Stimulated activated CD4-positive, alpha-beta T cell treated with anti-CD3 and anti-CD28 coated beads, Interleukin-12 subunit alpha, Interleukin-12 subunit beta, amount 100 ng/mL, for 4 hours (primary cell): ENCODE measurements at regions not wholly inside any gene's neighbourhood (a gene's known extent, or its start where the extent isn't known, plus 50 kb on each side); places are given as distances from the start of the nearest gene placed in this dataset.

Experiments used
- DNase-seq: peaks from one replicate; pipeline ENCODE4 v3.0.0-alpha.2; 2020

DNA sequence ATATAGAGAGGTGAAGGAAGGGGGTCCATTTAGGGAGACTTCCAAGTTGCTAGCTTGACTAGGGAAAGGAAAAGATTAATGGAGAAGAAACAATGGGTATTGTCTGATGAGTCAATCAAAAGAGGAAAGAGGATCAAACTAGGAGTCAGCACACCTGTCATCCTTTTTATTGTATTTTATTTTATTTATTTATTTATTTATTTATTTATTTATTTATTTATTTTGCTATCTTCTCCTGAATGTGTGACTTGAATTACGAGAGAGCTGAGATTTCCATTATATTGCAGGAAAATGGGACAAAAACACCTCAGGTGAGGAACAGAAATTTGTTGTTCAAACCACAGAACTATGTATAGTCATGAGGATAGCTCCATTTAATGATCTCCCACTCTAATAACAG, 58.9 kb downstream of the NUDT11 start:
- DNase-seq, result no peak

DNA sequence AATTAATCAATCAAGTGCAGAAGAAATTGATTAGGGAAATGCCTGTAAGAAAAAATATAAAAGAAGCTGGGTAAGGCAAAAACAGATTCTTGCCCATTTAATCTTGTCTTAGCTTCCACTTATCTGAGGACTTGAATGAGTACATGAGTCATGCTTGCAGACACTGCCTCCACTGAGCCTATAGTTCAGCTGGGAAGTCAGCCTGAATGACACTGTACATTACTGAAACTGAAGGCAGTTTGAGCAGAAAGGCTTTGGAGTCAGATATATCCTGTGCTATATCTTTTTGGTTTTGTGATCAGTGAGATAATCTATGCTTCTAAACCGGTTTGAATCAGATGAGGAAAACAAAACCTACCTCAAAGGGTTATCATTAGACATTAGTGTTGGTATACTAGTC, 61.3 kb downstream of the NUDT11 start:
- DNase-seq, result no peak

DNA sequence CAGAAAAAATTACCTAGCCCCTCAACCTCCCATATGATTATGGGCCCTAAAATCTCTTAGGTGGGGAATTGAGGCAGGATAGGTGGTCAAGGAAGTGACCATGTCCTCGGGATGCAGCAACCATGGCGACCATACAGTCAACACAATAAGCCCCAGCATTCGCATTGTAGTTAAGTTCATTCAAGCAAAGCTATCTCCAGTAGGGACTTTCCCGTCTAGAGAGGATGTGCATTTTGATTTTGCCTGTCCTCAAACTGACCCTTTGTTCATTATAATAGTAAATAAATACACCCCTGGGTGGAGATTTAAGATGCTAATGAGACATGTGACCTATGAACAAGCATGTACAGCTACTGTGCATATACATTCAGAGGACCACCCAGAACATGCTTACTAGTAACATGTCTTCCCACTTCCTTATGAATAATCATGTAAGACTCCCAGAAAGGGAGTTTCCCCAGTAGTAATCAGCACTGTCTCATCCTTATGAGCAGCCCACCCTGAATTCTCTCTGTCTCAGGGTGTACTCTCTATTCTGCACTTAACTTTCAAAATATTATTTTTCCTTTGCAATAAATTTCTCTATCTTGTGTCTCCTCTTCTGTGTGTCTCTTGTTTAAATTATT, 74.3 kb downstream of the NUDT11 start:
- DNase-seq, result no peak

DNA sequence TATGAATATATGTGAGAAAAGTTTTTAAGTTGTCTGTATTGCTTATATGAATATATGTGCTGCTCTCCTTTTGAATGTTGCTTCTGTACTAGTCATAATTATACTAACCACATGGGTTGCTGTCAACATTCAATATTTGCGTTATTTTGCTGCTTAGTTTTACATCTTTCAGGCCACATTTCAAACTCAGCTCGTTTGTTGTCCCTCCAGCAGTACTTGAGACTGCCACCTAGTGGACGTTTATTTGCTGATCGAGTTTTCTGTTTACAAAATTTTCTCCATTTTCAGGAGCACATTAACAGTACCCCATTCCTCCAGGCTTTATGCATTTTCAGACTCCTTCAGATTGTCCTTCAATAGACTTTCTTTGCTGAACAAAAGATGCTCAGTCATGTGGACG, 75.8 kb downstream of the NUDT11 start:
- no peak for DNase-seq

DNA sequence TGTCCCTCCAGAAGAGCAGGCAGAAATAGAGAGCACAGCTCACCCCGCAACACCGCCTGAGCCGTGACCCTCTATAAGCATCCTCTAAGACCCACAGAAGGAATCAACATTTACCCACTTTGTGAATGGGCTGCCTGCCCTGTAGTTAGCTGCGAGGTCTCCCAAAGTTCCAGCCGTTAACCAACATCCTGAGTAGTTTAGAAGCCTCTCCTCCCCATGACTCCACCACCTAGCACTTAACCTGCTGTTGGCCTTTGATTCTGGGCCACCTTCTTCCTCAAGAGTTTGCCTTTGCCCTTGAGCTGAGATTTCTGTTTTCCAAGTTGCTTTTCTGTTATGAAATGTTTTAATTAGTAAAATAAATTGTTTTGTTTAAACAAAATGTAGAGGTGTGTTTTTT, 75.8 kb downstream of the NUDT10 start:
- DNase-seq, result no peak

DNA sequence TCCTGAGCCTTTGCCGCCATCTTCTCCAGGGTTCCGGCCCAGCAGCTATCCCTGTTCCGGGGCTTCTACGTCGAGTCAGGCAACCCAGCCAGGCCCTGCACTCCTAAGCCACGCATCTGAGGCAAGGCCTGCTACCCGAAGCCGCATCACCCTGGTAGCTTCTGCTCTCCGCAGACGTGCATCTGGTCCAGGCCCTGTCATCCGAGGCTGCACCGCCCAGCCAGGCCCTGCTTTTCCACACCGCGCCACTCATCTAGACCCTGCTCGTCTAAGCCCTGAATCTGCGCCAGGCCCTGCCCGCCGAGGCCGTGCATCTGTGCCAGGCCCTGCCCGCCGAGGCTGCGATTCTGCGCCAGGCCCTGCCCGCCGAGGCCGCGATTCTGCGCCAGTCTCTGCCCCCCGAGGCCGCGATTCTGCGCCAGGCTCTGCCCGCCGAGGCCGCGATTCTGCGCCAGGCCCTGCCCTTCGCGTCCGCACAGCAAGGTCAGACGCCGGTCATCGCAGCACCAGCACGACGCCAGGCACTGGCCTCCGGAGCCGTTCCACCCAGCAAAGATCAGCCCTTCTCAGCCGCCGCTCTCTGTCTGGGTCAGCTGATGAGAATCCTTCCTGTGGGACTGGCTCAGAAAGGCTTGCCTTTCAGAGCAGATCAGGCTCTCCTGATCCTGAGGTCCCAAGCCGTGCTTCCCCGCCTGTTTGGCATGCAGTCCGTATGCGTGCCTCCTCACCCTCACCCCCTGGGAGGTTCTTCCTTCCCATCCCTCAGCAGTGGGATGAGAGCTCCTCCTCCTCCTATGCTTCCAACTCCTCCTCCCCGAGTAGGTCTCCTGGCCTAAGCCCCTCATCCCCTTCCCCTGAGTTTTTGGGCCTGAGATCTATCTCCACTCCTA, 75.1 kb downstream of the NUDT10 start:
- no peak for DNase-seq

DNA sequence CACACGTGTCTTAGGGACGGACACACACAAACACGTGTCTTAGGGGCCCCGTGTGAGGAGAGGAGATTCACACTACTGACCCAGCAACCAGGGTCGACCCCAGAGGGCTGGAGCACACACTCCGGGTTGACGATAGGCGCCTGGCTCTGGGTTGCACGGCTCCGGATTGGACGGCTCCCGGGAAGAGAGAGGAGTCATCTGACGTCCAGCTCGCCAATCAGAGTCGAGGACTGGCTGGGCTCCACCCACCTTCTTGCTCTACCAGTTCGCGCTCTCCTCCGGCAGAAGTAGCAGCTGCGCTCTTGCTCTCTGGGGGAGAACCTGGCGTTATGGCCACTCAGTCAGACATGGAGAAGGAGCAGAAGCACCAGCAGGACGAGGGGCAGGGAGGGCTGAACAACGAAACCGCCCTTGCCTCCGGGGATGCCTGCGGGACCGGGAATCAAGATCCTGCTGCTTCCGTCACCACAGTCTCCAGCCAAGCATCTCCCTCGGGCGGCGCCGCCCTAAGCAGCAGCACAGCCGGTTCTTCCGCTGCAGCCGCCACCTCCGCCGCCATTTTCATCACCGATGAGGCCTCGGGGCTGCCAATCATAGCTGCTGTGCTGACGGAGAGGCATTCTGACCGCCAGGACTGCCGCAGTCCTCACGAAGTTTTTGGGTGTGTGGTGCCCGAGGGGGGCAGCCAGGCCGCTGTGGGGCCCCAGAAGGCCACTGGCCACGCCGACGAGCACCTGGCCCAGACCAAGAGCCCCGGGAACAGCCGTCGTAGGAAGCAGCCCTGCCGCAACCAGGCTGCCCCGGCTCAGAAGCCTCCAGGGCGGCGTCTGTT, 74.3 kb downstream of the NUDT10 start:
- DNase-seq, result no peak

DNA sequence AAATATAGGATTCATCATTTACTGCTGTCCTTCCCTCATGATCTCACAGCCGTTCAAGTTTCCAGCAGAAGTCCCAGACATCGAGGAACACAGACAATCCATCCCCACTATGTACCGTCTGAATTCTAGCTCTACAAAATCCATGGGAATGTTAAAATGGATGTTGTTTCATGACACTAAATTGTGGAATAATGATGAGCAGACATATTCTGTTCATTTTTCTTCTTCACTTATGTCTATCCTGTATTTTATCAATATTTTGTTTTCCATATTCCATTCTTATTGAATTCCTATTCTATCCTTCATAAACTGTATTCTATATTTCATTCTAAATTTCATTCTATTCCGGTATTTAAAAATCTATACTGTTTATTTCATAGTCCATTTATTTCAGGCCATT, 71.8 kb downstream of the NUDT10 start:
- DNase-seq, result no peak

DNA sequence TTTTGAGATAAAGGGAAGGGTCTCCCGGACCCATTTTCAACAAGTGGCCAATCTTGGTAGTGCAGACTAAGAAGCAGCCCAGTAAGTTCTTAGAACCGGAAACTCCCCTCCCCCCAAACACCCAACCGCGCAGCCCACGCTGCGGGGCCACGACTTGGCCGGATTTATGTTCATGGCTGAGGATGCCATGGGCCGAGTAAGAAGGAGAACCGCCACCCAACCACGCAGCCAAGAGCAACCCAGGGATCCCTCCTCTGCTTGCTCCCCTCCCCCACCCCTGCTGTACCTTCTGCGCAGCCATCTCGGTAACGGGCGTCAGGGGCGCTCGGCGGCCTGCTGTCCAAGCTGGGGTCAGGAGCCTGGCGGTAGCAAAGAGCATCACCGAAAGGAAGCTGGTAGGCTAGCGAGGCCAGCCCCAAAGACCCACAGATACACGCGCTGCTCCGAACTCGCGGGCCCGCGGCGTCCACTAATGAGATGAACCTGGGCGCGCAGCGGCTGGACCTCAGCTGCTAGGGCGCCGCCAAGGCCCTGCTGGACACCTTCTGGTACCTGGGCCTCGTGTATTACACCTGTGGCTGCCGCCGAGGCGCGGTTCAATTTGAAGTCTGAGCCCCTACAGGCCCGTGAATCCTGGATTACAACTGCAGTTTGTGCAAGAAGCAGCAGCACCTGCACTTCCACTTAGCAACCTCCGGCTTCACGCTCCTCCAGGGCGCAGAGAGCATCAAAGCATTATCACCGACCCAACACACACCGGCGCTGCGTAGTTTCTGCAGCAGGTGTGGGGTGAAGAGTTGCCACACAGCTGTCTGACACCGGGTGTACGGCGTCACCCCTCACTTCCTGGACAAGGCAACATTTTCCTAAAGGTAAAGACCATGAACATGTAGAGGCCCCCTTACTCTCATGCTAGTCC, 63.4 kb downstream of the NUDT10 start:
- peak; percentile 37 for DNase-seq

DNA sequence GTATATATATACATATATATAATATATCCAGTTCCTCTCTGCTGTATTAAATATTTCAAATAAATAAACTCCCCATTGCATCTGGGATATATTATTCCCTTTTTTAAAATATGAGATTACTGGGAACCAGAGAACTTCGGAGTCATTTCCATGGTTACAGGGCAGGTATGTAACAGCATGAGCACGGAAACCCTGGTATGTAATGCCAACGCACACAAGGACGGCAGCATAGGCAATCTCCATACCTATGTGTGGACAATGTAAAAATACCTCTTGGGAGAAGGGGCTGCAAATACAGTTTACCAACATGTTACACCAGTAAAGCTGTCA, 62.8 kb downstream of the NUDT10 start:
- DNase-seq, result no peak
